Breast epithelium (tissue), 4 donors: ENCODE measurements at regions not wholly inside any gene's neighbourhood (a gene's known extent, or its start where the extent isn't known, plus 50 kb on each side); places are given as distances from the start of the nearest gene placed in this dataset.

Experiments
- DNase-seq, 2 donors: peaks; one replicate each; pipeline ENCODE4 v3.0.0-alpha.2; 2019; ENCODE audit warnings: low spot score in 2 of 2
- H3K27ac ChIP-seq, 2 donors: fragments of 200-600 bp; sonication (generic) in 1 of 2; one replicate each; pipeline ENCODE4 v1.5.1; 2016 to 2019; ENCODE audit warnings: mild to moderate bottlenecking in 1 of 2
- H3K27me3 ChIP-seq, 2 donors: fragments of 200-600 bp; sonication (generic) in 1 of 2; one replicate each; pipeline versions ENCODE4 v1.5.1 to v1.6.0; 2017 to 2019; ENCODE audit warnings: control low read depth in 1 of 2, mild to moderate bottlenecking in 1 of 2
- H3K36me3 ChIP-seq: fragments of 200-600 bp; one replicate; pipeline ENCODE4 v1.5.1; 2019
- H3K4me1 ChIP-seq, 2 donors: fragments of 200-600 bp; sonication (generic); one replicate each; pipeline ENCODE4 v1.5.1; 2016 to 2019; ENCODE audit warnings: control low read depth in 1 of 2
- H3K4me3 ChIP-seq, 3 donors: fragments of 200-600 bp; sonication (generic); 1 replicate in 2 of 3; 2 replicates in 1 of 3; pipeline ENCODE4 v1.5.1; 2016 to 2019; ENCODE audit warnings: mild to moderate bottlenecking in 3 of 3, moderate library complexity in 2 of 3
- H3K9me3 ChIP-seq, 2 donors: fragments of 200-600 bp; sonication (generic) in 1 of 2; one replicate each; pipeline ENCODE4 v1.5.1; 2016 to 2019; ENCODE audit warnings: control low read depth in 1 of 2
- CTCF ChIP-seq, 3 donors: fragments of 450-650 bp; IDR thresholded peaks; one replicate each; pipeline ENCODE4 v1.5.1; 2016 to 2017; ENCODE audit warnings: antibody characterized with exemption in 3 of 3, mild to moderate bottlenecking in 3 of 3, moderate library complexity in 3 of 3
- POLR2A ChIP-seq: fragments of 450-650 bp; IDR thresholded peaks from one replicate; pipeline ENCODE4 v1.6.1; 2016; ENCODE audit warnings: antibody characterized with exemption, mild to moderate bottlenecking, moderate library complexity
- POLR2AphosphoS5 ChIP-seq, 3 donors: sonication (generic); formaldehyde crosslinking; IDR thresholded peaks; one replicate each; pipeline ENCODE4 v1.6.1; 2017; ENCODE audit warnings: antibody characterized with exemption in 3 of 3
- intact Hi-C: fragments of 100-400 bp; cut with DNase I; formaldehyde crosslinking; loops from one replicate; pipeline ENCODE4 v1.15.1; 2023; ENCODE audit warnings: low total_unique reads

GRCh38 chr4:20318001-20318908 lies 66.5 kb downstream of the SLIT2 start:
- Histone ChIP-seq H3K9me3 (no peaks in the 10 kb centered on the region), H3K27me3 (no peaks in the 10 kb centered on the region), H3K36me3 (no peaks in the 10 kb centered on the region), H3K4me3 (no peak overlapping the region), H3K27ac (no peak overlapping the region), H3K4me1 (no peaks in the 10 kb centered on the region)
- TF ChIP-seq POLR2A (no peak), POLR2AphosphoS5 (IDR thresholded peaks at IDR 0.05) (no peak), CTCF (IDR thresholded peaks at IDR 0.05) (no peak)
- intact Hi-C loops, result no loop called here
- DNase-seq, result no peak

- Histone ChIP-seq H3K27me3 (no peaks in the 10 kb centered on the region), H3K27ac (no peak overlapping the region)
Measured at GRCh38 chr4:20318909-20319277, 67.2 kb downstream of the SLIT2 start.

GRCh38 chr4:20319825-20320612 lies 68.3 kb downstream of the SLIT2 start:
- no peaks in the 10 kb centered on the region for H3K4me1 ChIP-seq
- no peak overlapping the region for H3K4me3 ChIP-seq
- no peak for DNase-seq
- H3K36me3 ChIP-seq, result no peaks in the 10 kb centered on the region
- no peaks in the 10 kb centered on the region for H3K27me3 ChIP-seq
- no peaks in the 10 kb centered on the region for H3K9me3 ChIP-seq
- TF ChIP-seq POLR2A (no peak), CTCF (IDR thresholded peaks at IDR 0.05) (no peak), POLR2AphosphoS5 (IDR thresholded peaks at IDR 0.05) (no peak)
- H3K27ac ChIP-seq, result no peak overlapping the region
- intact Hi-C loops, result no loop called here

More at GRCh38 chr4:20318909-20319277, 67.2 kb downstream of the SLIT2 start:
- Histone ChIP-seq H3K9me3 (no peaks in the 10 kb centered on the region), H3K36me3 (no peaks in the 10 kb centered on the region), H3K4me3 (no peak overlapping the region), H3K4me1 (no peaks in the 10 kb centered on the region)
- intact Hi-C loops, result no loop called here
- no peak for TF ChIP-seq POLR2A
- no peak for TF ChIP-seq POLR2AphosphoS5 (IDR thresholded peaks at IDR 0.05)
- TF ChIP-seq CTCF (IDR thresholded peaks at IDR 0.05), result no peak
- DNase-seq, result no peak

- Histone ChIP-seq H3K9me3 (no peaks in the 10 kb centered on the region), H3K4me3 (no peak overlapping the region), H3K27me3 (no peaks in the 10 kb centered on the region), H3K27ac (no peak overlapping the region), H3K36me3 (no peaks in the 10 kb centered on the region), H3K4me1 (no peaks in the 10 kb centered on the region)
- DNase-seq, result no peak
- TF ChIP-seq CTCF (IDR thresholded peaks at IDR 0.05), result no peak
- no peak for TF ChIP-seq POLR2A
- no peak for TF ChIP-seq POLR2AphosphoS5 (IDR thresholded peaks at IDR 0.05)
- intact Hi-C loops, result no loop called here
Measured at GRCh38 chr4:20323991-20324390, 72.3 kb downstream of the SLIT2 start.

GRCh38 chr4:20326460-20326859 lies 74.8 kb downstream of the SLIT2 start:
- no peak overlapping the region for H3K4me3 ChIP-seq
- H3K4me1 ChIP-seq, result no peaks in the 10 kb centered on the region
- DNase-seq, result no peak
- H3K9me3 ChIP-seq, result no peaks in the 10 kb centered on the region
- TF ChIP-seq POLR2AphosphoS5 (IDR thresholded peaks at IDR 0.05) (no peak), CTCF (IDR thresholded peaks at IDR 0.05) (no peak), POLR2A (no peak)
- H3K36me3 ChIP-seq, result no peaks in the 10 kb centered on the region
- no peaks in the 10 kb centered on the region for H3K27me3 ChIP-seq
- intact Hi-C loops, result no loop called here
- no peak overlapping the region for H3K27ac ChIP-seq
